Renal cortical epithelial cell (primary cell): ENCODE measurements at regions not wholly inside any gene's neighbourhood (a gene's known extent, or its start where the extent isn't known, plus 50 kb on each side); places are given as distances from the start of the nearest gene placed in this dataset.

Experiments used
- DNase-seq: peaks from one replicate; pipeline ENCODE4 v3.0.0-alpha.2; 2011; ENCODE audit warnings: low read depth

DNA sequence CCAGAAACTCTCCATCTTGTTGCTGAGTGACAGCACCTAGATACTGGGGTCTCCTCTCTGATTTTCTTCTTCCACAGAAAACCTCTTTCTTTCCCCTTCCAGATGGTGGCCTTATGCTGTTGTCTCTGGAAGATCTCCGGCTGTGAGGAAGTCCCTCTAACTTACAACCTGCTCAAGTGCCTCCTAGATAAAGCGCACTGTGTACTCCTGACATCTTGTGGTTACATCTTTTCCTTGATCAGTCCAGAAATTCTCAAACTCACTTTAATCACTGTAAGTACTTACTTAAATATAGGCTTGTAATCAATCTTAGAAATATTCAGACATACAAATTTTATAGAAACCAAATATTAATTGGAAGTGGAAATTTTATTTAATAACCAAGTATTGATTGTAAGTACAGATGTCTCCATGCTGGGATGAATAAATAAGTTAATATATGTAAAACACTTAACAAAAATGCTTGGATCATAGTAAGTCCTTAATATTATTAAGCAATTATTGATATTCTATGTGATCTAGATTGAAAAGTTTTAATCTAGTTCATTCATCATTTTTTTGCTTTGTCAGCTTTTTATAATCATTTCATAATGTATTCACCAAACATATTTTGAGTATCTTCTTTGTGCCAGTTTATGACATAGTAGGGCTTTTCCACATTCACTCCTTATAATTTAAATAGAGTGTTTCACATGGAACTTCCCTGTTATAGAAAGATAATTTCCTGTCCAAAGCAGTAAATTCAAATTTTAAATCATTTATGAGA is 1381.4 kb upstream of the CDH6 start:
- no peak for DNase-seq

DNA sequence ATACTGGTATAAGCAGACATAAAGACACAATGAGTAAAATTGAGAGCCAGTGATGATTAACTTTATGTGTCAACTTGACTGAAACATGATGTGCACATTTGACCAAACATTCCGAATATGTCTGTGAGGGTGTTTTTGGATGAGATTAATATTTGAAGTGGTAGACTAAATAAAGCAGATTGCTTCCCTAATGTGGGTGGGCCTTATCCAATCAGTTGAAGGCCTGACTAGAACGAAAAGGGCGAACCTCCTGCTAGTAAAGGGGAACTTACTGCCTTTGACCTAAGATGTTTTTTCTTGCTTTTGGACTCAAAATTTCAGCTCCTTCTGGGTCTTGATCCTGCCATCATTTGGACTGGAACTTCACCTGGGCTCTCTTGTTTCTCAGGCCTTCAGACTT is 1387.7 kb upstream of the CDH6 start:
- no peak for DNase-seq

- DNase-seq = no peak
Measured at GRCh38 chr5:29800752-29801151, 1392.7 kb upstream of the CDH6 start.

DNA sequence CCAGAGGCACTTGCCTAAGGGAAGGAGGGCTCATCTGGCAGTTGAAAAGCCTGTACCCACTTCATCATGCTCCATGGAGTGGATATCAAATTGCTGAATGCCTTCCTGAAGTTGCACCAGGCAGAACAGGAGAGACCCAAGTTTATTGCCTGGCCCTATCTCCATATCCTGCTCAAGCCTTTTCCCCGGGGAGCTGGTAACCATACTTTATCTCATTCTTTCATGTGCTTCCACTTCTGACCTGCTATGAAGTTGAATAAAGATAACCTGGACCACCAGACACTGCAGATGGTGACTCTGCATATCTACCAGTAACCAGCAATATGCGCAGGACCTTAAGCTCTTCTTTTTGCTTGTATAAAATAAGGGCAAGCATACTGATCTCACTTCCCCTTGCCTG is 1397.5 kb upstream of the CDH6 start:
- DNase-seq = no peak

DNA sequence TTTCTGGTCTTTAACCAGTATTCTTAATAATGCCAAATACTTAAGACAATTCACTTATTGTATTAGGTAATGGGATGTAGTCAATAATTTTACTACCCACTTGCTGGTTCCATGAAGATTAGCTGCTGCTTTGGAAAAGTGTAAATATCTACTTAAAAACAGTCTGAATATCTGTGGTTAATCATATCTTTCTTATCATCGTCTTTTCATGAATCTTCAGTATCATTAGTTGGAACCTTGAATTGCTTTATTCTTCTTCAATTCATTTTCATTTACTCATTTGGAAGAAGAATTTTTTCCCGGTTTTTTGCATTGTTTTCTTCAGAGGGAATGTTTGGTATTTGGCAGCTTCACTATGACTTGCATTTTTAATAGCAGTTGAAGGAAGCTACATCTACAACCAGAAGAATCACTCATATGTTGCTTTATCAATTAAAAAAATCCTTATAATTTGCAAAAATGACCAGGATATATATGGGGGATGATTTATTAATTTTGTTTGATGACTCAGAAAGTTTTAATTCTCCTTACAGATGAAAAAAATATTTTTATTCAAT is 1398.3 kb upstream of the CDH6 start:
- DNase-seq = no peak

DNA sequence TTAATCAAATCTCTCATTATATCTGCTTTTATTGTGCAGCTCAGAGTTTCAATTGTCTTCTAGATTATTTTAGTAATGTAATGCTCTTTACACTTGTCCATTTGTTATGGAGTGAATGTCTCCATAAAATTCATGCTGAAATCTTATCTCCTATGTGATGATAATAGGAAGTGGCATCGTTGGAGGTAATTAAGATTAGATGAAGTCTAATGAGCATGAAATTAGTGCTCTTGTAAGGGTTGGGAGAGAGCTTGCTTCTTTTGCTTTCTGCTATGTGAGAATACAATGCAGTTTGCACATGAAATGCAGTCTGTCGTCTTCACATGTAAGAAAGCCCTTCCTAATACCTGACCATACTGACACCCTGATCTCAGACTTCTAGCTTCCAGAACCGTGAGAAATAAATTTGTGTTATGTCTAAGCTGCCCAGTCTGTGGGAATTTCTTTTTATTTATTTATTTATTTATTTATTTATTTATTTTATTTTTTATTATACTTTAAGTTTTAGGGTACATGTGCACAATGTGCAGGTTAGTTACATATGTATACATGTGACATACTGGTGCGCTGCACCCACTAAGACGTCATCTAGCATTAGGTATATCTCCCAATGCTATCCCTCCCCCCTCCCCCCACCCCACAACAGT is 1399.2 kb upstream of the CDH6 start:
- no peak for DNase-seq

DNA sequence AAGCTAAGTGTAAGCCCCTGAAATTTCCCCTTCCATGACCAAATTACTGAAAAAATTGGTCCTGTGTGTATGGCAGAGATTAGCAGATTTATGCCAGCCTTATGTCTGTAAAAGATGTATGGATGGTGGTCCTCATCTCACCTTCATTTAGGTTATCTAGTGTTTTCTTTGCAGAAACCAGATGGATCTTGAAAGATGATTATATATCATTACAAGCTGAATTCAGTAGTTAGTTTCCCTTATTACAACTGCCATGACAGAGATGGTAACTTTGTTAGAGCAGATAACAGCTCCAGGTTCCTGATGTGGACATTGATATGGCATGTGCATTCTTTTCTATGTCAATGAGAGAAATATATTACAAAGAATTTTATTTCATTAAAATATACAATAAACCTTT is 1403.2 kb upstream of the CDH6 start:
- DNase-seq = no peak

DNA sequence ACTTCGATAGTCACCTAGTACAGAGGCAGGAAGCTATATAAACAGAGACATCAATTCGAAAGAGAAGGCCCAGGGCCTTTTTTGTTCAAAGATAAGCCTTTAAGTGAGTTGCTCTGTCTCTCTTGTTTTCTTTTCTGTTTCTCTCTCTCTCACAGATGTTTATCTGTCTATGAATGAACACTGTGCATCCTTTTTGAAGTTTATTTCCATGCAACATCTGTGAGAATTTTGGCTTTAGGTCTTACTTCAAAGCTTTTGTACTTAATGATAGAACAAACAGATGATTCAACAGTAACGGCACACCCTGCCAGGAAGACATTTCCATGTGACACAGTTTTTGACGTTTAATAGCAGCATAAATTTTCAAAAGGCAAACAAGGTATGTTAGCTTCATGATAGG is 1413.1 kb upstream of the CDH6 start:
- DNase-seq = no peak

DNA sequence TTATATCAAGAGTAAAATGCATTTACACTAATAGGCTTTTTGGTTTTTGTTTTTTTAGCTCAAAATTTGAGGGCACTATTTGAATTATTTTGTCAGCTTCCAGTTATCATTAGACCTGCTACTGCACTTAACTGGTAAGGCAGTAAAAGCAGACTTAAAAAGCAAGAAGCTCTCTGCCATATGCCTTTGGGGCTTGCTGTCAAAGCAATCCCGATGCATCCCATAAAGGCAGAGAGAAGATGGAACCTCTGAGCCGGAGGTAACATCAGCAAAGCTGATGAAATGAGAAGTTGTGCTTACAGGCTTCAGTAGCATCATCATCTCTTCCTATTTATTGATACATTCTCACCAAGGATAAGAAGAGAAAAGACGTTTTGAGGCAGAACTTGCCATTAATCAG is 1414.3 kb upstream of the CDH6 start:
- no peak for DNase-seq

GRCh38 chr5:29777373-29777772 is 1416.1 kb upstream of the CDH6 start:
- DNase-seq = no peak

GRCh38 chr5:29770936-29771335 is 1422.5 kb upstream of the CDH6 start:
- no peak for DNase-seq

DNA sequence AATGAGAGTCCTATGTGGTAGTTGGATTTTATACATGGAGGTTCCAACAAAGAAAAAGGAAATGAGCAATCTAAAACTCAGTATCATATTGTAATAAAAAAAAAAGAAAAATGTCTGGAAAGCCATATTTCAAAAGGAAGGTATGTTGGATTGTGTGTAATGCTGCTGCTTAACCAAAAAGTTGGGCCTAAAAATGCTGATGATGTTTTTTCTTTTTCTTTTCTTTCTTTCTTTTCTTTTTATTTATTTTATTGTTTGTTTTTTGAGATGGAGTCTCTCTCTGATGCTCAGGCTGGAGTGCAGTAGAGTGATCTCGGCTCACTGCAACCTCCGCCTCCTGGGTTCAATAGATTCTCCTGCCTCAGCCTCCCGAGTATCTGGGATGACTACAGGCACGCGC is 1424.0 kb upstream of the CDH6 start:
- no peak for DNase-seq

- DNase-seq = no peak
Measured at GRCh38 chr5:29758986-29759421, 1434.5 kb upstream of the CDH6 start.

DNA sequence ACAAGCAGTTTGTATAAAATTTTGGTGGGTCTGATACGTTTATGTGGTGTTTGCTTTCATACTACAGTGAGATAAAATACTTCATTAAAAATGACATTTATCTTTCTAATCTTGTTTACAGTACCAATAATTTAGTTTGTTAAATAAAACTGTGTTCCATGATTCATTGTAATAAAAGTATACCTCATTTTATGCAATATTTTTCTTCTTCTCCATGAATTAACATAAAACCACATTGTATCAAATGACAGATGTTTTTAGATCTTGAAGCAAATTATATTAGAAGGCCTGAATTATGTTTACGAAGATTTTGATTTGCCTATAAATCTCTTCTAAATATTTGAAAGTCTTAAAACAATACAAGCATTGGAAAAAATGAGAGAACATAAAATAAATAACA is 1443.0 kb upstream of the CDH6 start:
- no peak for DNase-seq

DNA sequence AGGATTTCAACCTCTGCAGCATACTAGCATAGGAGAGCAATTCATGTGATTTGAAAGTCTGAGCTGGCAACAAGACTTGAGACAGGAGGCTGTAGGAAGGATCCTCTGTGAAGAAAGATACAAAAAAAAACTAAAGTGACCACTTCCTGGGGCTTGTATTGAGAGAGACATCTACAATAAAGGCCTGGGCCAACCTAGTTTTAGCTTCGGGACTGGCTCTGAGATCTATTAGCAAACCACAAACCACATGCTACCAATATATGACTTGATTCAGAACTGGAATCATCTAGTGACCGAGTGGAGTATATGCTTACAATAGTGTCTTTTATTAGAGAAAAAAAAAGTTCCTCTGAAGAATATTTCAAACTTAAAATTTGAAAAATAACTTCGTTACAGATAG is 1448.9 kb upstream of the CDH6 start:
- DNase-seq = no peak

- no peak for DNase-seq
Measured at GRCh38 chr5:29720954-29721353, 1472.5 kb upstream of the CDH6 start.

DNA sequence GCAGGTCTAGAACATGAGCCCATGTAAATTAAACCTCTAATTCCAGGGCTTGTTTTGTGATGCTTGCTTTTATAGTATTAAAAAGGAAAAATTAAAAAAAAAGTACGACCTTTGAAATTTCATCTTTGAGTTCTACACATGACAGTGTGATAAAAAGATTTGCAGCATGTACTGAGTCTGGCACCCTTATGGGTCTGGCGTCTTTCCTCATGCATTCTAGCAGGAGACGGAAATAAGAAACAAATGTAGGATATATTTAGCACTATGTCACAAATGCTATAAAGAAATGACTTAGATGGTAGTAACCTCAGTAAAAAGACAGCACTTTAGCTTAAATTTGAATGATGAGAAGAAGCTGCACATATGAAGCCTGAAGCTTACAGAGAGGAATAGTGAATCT is 1474.3 kb upstream of the CDH6 start:
- no peak for DNase-seq

GRCh38 chr5:29715167-29715566 is 1478.3 kb upstream of the CDH6 start:
- DNase-seq = no peak

GRCh38 chr5:29702875-29703274 is 1490.6 kb upstream of the CDH6 start:
- no peak for DNase-seq

- DNase-seq = no peak
Measured at GRCh38 chr5:29701600-29701999, 1491.9 kb upstream of the CDH6 start.

DNA sequence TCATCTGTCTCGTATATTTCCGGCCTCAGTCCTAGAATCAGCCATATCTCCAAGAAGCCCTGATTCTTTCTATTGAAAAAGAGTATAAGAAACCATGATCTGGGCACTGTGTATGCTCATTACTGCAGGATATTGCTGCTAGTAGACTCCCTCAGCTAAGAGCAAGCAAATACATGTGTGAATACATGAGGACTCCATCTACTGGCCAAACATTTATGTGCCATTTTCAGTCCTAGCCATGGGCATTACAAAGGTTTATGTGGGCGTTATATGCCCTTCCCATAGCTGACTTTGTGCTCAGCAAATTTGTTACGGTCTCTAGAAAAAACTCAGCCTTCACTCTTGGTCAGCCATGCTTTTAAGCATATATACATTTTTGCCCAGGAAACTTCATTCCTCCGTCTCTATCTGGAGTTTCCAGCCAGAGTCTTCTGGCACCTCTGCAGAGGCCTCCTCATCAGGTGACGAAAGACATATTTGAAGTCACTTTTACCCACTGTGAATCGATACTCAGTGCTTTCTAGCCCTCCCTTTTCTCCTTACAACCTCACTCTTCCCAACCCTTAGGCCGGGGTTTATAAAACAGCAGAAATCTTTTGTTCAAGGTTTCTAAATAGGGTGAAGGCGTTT is 1495.6 kb upstream of the CDH6 start:
- no peak for DNase-seq

- no peak for DNase-seq
Measured at GRCh38 chr5:29697278-29697677, 1496.2 kb upstream of the CDH6 start.

GRCh38 chr5:29672678-29673077 is 1520.8 kb upstream of the CDH6 start:
- no peak for DNase-seq
